MM.1S (cell line): ENCODE measurements at regions not wholly inside any gene's neighbourhood (a gene's known extent, or its start where the extent isn't known, plus 50 kb on each side); places are given as distances from the start of the nearest gene placed in this dataset.

ENCODE experiments used
- DNase-seq: peaks from one replicate; pipeline ENCODE4 v3.0.0-alpha.2; 2015
- H2AFZ ChIP-seq: fragments of 300-600 bp; sonication (generic); 2 replicates; pipeline ENCODE4 v1.6.0; 2016; ENCODE audit warnings: antibody characterized with exemption, low read length
- H3F3A ChIP-seq: fragments of 300-600 bp; sonication (generic); 2 replicates; pipeline ENCODE4 v1.6.1; 2016; ENCODE audit warnings: mild to moderate bottlenecking, antibody characterized with exemption, low read length, moderate library complexity, mixed read lengths; ENCODE audit not compliant: insufficient read depth
- H3K27ac ChIP-seq: fragments of 300-600 bp; sonication (generic); 2 replicates; pipeline ENCODE4 v1.5.1; 2016; ENCODE audit warnings: mild to moderate bottlenecking, low read length
- H3K27me3 ChIP-seq: fragments of 300-600 bp; sonication (generic); replicated peaks from 2 replicates; pipeline ENCODE4 v1.6.0; 2016; ENCODE audit warnings: low read length; ENCODE audit not compliant: insufficient read depth
- H3K36me3 ChIP-seq: fragments of 300-600 bp; sonication (generic); replicated peaks from 2 replicates; pipeline ENCODE4 v1.6.1; 2016; ENCODE audit warnings: mild to moderate bottlenecking, low read length, mixed read lengths; ENCODE audit not compliant: insufficient read depth
- H3K4me1 ChIP-seq: fragments of 300-600 bp; sonication (generic); 2 replicates; pipeline ENCODE4 v1.6.1; 2016; ENCODE audit warnings: low read length, mixed read lengths
- H3K4me2 ChIP-seq: fragments of 300-600 bp; sonication (generic); 2 replicates; pipeline ENCODE4 v1.6.0; 2016; ENCODE audit warnings: low read depth, low read length
- H3K4me3 ChIP-seq: fragments of 300-600 bp; sonication (generic); 2 replicates; pipeline ENCODE4 v1.5.1; 2016; ENCODE audit warnings: low read length, mixed read lengths
- H3K79me2 ChIP-seq: fragments of 300-600 bp; sonication (generic); 2 replicates; pipeline ENCODE4 v1.6.1; 2016; ENCODE audit warnings: mixed run types, low read length, mixed read lengths
- H3K9ac ChIP-seq: fragments of 300-600 bp; sonication (generic); 2 replicates; pipeline ENCODE4 v1.6.1; 2016; ENCODE audit warnings: low read length, mixed read lengths
- H3K9me2 ChIP-seq: fragments of 300-600 bp; sonication (generic); replicated peaks from 2 replicates; pipeline ENCODE4 v1.6.1; 2016; ENCODE audit warnings: mild to moderate bottlenecking, low read length, mixed read lengths; ENCODE audit not compliant: insufficient read depth
- H3K9me3 ChIP-seq: fragments of 300-600 bp; sonication (generic); replicated peaks from 2 replicates; pipeline ENCODE4 v1.6.1; 2016; ENCODE audit warnings: mild to moderate bottlenecking, low read length, mixed read lengths; ENCODE audit not compliant: insufficient read depth
- H4K20me1 ChIP-seq: fragments of 300-600 bp; sonication (generic); 2 replicates; pipeline ENCODE4 v1.6.1; 2016; ENCODE audit warnings: mild to moderate bottlenecking, low read length, moderate library complexity, mixed read lengths; ENCODE audit not compliant: insufficient read depth
- EZH2 ChIP-seq: fragments of 300-600 bp; sonication (generic); optimal IDR thresholded peaks from 2 replicates; pipeline ENCODE3; 2017; ENCODE audit warnings: low read depth, mild to moderate bottlenecking, antibody characterized with exemption, low read length, mixed read lengths
- EZH2phosphoT487 ChIP-seq: fragments of 300-600 bp; sonication (generic); IDR thresholded peaks from 2 replicates; pipeline ENCODE4 v1.6.1; 2018; ENCODE audit warnings: antibody characterized with exemption, low read length
- TF ChIP-seq, protein P1 (sequence below): fragments of 300-600 bp; sonication (generic); IDR thresholded peaks from 2 replicates; pipeline ENCODE4 v1.5.1; 2016; ENCODE audit warnings: antibody characterized with exemption, low read length, mixed read lengths

- no peaks in the 10 kb centered on the region for H3K36me3 ChIP-seq
- H3K4me3 ChIP-seq = no peak overlapping the region
- TF ChIP-seq EZH2phosphoT487 = no peak
- no peak for TF ChIP-seq EZH2
- TF ChIP-seq, protein P1, sequence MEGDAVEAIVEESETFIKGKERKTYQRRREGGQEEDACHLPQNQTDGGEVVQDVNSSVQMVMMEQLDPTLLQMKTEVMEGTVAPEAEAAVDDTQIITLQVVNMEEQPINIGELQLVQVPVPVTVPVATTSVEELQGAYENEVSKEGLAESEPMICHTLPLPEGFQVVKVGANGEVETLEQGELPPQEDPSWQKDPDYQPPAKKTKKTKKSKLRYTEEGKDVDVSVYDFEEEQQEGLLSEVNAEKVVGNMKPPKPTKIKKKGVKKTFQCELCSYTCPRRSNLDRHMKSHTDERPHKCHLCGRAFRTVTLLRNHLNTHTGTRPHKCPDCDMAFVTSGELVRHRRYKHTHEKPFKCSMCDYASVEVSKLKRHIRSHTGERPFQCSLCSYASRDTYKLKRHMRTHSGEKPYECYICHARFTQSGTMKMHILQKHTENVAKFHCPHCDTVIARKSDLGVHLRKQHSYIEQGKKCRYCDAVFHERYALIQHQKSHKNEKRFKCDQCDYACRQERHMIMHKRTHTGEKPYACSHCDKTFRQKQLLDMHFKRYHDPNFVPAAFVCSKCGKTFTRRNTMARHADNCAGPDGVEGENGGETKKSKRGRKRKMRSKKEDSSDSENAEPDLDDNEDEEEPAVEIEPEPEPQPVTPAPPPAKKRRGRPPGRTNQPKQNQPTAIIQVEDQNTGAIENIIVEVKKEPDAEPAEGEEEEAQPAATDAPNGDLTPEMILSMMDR = no peak
- no peak overlapping the region for H3K4me2 ChIP-seq
- no peaks in the 10 kb centered on the region for H3K27me3 ChIP-seq
- no peak for DNase-seq
- no peaks in the 10 kb centered on the region for H3K9me2 ChIP-seq
- no peak overlapping the region for H2AFZ ChIP-seq
- H4K20me1 ChIP-seq = no peaks in the 10 kb centered on the region
- H3K27ac ChIP-seq = no peak overlapping the region
- no peaks in the 10 kb centered on the region for H3F3A ChIP-seq
- no peaks in the 10 kb centered on the region for H3K9me3 ChIP-seq
- H3K79me2 ChIP-seq = no peaks in the 10 kb centered on the region
- H3K4me1 ChIP-seq = no peaks in the 10 kb centered on the region
- no peak overlapping the region for H3K9ac ChIP-seq
Measured at GRCh38 chrX:3219667-3220066, 126.8 kb downstream of the MXRA5 start.

GRCh38 chrX:3219231-3219630, 127.2 kb downstream of the MXRA5 start:
- Histone ChIP-seq H2AFZ (no peak overlapping the region), H3K4me2 (no peak overlapping the region), H3F3A (no peaks in the 10 kb centered on the region), H3K9me3 (no peaks in the 10 kb centered on the region), H3K9me2 (no peaks in the 10 kb centered on the region), H3K9ac (no peak overlapping the region), H3K27ac (no peak overlapping the region), H3K79me2 (no peaks in the 10 kb centered on the region), H3K36me3 (no peaks in the 10 kb centered on the region), H3K4me3 (no peak overlapping the region), H3K27me3 (no peaks in the 10 kb centered on the region), H4K20me1 (no peaks in the 10 kb centered on the region), H3K4me1 (no peaks in the 10 kb centered on the region)
- no peak for DNase-seq
- TF ChIP-seq, protein P1 = no peak
- no peak for TF ChIP-seq EZH2
- no peak for TF ChIP-seq EZH2phosphoT487

- H3K4me2 ChIP-seq = no peak overlapping the region
- no peak overlapping the region for H3K27ac ChIP-seq
- H4K20me1 ChIP-seq = no peaks in the 10 kb centered on the region
- no peaks in the 10 kb centered on the region for H3K4me1 ChIP-seq
- H3K9me3 ChIP-seq = no peaks in the 10 kb centered on the region
- no peaks in the 10 kb centered on the region for H3K9me2 ChIP-seq
- no peaks in the 10 kb centered on the region for H3K79me2 ChIP-seq
- no peaks in the 10 kb centered on the region for H3F3A ChIP-seq
- H3K27me3 ChIP-seq = no peaks in the 10 kb centered on the region
- no peak for DNase-seq
- TF ChIP-seq EZH2phosphoT487 (no peak), EZH2 (no peak)
- TF ChIP-seq, protein P1 = no peak
- no peak overlapping the region for H2AFZ ChIP-seq
- no peak overlapping the region for H3K4me3 ChIP-seq
- no peak overlapping the region for H3K9ac ChIP-seq
- H3K36me3 ChIP-seq = no peaks in the 10 kb centered on the region
Measured at GRCh38 chrX:3218442-3218841, 128.0 kb downstream of the MXRA5 start.
